ENCODE measurements at regions not wholly inside any gene's neighbourhood (a gene's known extent, or its start where the extent isn't known, plus 50 kb on each side); places are given as distances from the start of the nearest gene placed in this dataset.

DNA sequence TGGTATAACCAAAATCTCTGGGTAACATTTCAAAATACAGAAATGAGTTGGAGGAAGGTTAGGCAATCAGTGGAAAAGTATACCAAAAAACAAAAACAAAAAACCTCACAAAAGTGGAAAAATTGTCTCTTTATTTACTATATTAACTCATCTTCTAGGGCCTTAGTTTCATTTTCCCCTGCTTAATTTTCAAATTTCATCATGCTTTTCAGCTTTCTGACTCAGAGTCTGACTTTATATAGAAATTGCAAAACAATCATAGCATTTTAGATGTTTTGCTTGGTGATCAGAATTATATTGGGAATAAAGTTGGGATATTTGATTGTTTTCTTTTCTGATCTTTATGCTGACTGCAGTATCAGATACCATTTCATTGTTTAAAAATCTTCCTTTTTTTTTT, 257.0 kb upstream of the PRR16 start:
- in situ Hi-C loops (cut with MboI; ENCODE audit: low pct_unique_long_range_greater_than_20kb, low sequenced_read_pairs, unreplicated experiment): no loop called here
- no peak for DNase-seq (ENCODE audit: low spot score)
- TF ChIP-seq, protein P1, sequence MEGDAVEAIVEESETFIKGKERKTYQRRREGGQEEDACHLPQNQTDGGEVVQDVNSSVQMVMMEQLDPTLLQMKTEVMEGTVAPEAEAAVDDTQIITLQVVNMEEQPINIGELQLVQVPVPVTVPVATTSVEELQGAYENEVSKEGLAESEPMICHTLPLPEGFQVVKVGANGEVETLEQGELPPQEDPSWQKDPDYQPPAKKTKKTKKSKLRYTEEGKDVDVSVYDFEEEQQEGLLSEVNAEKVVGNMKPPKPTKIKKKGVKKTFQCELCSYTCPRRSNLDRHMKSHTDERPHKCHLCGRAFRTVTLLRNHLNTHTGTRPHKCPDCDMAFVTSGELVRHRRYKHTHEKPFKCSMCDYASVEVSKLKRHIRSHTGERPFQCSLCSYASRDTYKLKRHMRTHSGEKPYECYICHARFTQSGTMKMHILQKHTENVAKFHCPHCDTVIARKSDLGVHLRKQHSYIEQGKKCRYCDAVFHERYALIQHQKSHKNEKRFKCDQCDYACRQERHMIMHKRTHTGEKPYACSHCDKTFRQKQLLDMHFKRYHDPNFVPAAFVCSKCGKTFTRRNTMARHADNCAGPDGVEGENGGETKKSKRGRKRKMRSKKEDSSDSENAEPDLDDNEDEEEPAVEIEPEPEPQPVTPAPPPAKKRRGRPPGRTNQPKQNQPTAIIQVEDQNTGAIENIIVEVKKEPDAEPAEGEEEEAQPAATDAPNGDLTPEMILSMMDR (IDR thresholded peaks at IDR 0.05; ENCODE audit: extremely low read depth, insufficient read depth, missing control alignments): no peak

DNA sequence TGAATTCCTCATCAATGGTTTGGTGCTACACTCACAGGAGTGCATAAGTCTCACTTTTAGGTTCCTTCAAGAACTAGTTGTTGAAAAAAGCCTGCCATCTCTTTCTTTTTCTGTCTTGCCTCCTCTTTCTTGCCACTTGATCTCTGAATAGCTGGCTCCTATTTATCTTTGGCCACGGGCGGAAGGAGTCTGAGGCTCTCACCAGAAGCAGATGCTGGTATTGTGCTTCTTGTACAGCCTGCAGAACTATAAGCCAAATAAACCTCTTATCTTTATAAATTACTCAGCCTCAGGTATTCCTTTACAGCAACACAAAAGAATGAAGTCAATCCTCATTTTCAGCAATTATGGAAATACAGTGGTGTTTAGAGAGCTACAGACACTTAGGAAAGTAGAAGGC, 247.1 kb upstream of the PRR16 start:
- TF ChIP-seq, protein P1 (IDR thresholded peaks at IDR 0.05; ENCODE audit: extremely low read depth, insufficient read depth, missing control alignments): no peak
- in situ Hi-C loops (cut with MboI; ENCODE audit: low pct_unique_long_range_greater_than_20kb, low sequenced_read_pairs, unreplicated experiment): no loop called here
- DNase-seq (ENCODE audit: low spot score): no peak

DNA sequence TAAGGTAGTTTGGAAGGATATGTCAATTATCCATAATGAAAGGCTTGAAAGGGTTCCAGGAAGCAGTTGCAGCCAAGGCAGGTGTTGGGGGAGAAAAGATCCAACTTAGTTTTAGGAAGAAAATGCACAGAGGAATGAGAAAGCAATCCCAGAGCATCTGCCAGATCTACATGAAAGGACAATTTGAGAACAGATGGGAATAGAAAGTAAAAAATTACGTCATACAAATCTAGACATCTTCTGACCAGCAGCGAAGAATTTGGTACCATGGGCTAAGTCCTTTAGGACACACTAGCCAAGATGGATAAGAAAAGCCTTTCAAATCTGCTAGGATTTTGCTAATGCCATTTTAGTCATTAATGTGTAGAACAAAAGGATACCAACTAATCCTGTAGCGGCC, 244.1 kb upstream of the PRR16 start:
- TF ChIP-seq, protein P1 (IDR thresholded peaks at IDR 0.05; ENCODE audit: extremely low read depth, insufficient read depth, missing control alignments): no peak
- DNase-seq (ENCODE audit: low spot score): no peak
- in situ Hi-C loops (cut with MboI; ENCODE audit: low pct_unique_long_range_greater_than_20kb, low sequenced_read_pairs, unreplicated experiment): no loop called here

DNA sequence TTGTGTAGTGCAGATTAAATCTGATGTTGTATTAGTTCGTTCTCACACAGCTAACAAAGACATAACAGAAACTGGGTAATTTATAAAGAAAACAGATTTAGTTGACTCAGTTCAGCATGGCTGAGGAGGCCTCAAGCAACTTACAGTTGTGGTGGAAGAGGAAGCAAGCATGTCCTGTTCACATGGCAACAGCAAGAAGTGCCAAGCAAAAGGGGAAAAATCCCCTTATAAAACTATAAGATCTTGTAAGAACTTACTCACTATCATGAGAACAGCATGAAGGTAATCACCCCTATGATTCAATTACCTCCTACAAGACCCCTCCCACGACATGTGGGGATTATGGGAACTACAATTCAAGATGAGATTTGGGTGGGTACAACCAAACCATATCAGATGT, 238.6 kb upstream of the PRR16 start:
- no peak for DNase-seq (ENCODE audit: low spot score)
- TF ChIP-seq, protein P1 (IDR thresholded peaks at IDR 0.05; ENCODE audit: extremely low read depth, insufficient read depth, missing control alignments): no peak
- in situ Hi-C loops (cut with MboI; ENCODE audit: low pct_unique_long_range_greater_than_20kb, low sequenced_read_pairs, unreplicated experiment): no loop called here

DNA sequence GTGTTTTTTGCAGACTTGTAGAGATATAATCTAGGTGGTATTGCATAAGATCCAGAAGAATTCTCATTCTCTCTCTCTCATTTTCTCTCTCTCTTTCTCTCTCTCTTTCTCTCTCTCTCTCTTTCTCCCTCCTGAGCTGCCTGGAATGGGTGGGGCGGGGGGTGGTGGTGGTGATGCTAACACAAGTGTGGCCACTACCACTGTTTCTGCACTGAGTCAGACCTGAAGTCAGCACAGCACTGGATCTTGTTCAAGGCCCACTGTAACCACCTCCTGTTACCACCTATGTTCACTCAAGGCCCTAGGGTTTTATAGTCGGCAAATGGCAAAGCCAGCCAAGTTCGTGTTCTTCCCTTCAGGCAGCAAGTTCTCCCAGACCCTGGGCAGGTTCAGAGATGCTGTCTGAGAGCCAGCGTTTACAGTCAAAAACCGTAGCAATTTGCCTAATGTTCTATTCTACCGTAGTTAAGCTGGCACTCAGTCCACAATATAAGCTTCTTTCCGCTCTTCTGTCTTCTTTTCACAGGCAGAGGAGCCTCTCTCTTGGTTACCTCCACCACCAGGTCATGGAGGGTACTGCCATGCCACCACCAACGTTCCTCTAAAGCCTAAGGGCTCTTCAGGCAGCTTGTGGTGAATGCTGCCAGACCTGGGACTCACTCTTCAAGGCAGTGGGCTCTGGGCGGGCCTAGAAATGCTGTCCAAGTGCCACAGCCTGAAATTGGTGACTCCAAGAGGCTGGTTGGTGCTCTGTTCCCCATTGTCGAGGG, 235.7 kb upstream of the PRR16 start:
- TF ChIP-seq, protein P1 (IDR thresholded peaks at IDR 0.05; ENCODE audit: extremely low read depth, insufficient read depth, missing control alignments): no peak
- in situ Hi-C loops (cut with MboI; ENCODE audit: low pct_unique_long_range_greater_than_20kb, low sequenced_read_pairs, unreplicated experiment): no loop called here
- DNase-seq (ENCODE audit: low spot score): no peak

DNA sequence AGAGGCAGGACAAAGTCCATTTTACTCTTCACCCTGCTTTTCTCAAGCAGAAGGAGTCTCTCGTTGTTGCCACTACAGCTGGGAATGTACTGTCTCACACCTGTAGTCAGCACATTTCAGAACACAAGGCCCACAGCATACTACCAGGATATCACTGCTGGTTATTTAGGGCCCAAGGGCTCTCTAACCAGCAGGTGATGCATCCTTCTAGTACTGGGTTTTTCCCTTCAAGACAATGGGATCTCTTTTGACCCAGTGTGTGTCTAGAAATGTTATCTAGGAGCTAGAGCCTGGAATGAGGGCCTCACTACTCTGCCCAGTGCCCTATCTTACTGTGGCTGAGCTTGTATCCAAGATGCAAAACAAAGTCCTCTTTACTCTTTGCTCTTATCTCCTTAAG, 235.1 kb upstream of the PRR16 start:
- no peak for DNase-seq (ENCODE audit: low spot score)
- TF ChIP-seq, protein P1 (IDR thresholded peaks at IDR 0.05; ENCODE audit: extremely low read depth, insufficient read depth, missing control alignments): no peak
- in situ Hi-C loops (cut with MboI; ENCODE audit: low pct_unique_long_range_greater_than_20kb, low sequenced_read_pairs, unreplicated experiment): no loop called here
